ES-I3 (cell line): ENCODE measurements at regions not wholly inside any gene's neighbourhood (a gene's known extent, or its start where the extent isn't known, plus 50 kb on each side); places are given as distances from the start of the nearest gene placed in this dataset.

ENCODE experiments used
- H3K36me3 ChIP-seq: 2 replicates; pipeline ENCODE4 v1.6.1; 2013; ENCODE audit warnings: mild to moderate bottlenecking, low read length, control low read depth, moderate library complexity; ENCODE audit not compliant: insufficient read depth
- H3K4me1 ChIP-seq: 2 replicates; pipeline ENCODE4 v1.6.1; 2013; ENCODE audit warnings: mild to moderate bottlenecking, control low read depth, low read length; ENCODE audit not compliant: insufficient read depth
- H3K9ac ChIP-seq: 2 replicates; pipeline ENCODE4 v1.6.1; 2013; ENCODE audit warnings: low read depth, mild to moderate bottlenecking, low read length, moderate library complexity
- H3K9me3 ChIP-seq: 2 replicates; pipeline ENCODE4 v1.6.1; 2013; ENCODE audit warnings: mild to moderate bottlenecking, low read length, moderate library complexity; ENCODE audit not compliant: control insufficient read depth, insufficient read depth

GRCh38 chr9:73531051-73531532 lies 379.4 kb downstream of the ANXA1 start:
- Histone ChIP-seq H3K9me3 (peaks cover 5% of the 10 kb centered on the region; the same call in 1 of the 2 replicates), H3K9ac (no peak overlapping the region), H3K4me1 (no peaks in the 10 kb centered on the region), H3K36me3 (no peaks in the 10 kb centered on the region)

GRCh38 chr9:73531658-73532057 lies 380.0 kb downstream of the ANXA1 start:
- Histone ChIP-seq H3K4me1 (no peaks in the 10 kb centered on the region), H3K36me3 (no peaks in the 10 kb centered on the region), H3K9me3 (peaks cover 5% of the 10 kb centered on the region; the same call in 1 of the 2 replicates), H3K9ac (no peak overlapping the region)

- Histone ChIP-seq H3K36me3 (no peaks in the 10 kb centered on the region), H3K9me3 (peaks cover 2% of the 10 kb centered on the region; the same call in 1 of the 2 replicates), H3K4me1 (no peaks in the 10 kb centered on the region), H3K9ac (no peak overlapping the region)
Observed at GRCh38 chr9:73532985-73533384, 381.3 kb downstream of the ANXA1 start.

DNA sequence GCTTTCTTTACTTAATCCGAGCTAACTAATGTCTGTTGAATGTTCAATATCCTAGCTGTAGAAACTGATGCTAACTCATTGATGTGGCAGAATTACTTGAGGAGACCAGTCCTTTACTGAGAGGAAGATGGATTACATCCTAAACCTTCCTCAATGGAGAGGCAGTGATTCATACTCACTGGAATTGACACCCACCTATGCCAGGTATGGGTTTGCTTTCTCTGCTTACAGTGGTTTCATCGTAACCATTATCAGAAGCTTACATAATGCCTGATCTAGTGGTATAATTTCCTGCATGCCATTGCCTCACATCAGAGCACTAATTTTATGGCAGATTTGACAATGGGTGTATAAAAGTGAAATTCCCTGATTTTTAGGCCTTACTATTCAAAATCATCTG lies 384.7 kb downstream of the ANXA1 start:
- Histone ChIP-seq H3K9ac (no peak overlapping the region), H3K4me1 (no peaks in the 10 kb centered on the region), H3K36me3 (no peaks in the 10 kb centered on the region), H3K9me3 (no peaks in the 10 kb centered on the region)

GRCh38 chr9:73537561-73537960 lies 385.9 kb downstream of the ANXA1 start:
- no peaks in the 10 kb centered on the region for H3K4me1 ChIP-seq
- no peaks in the 10 kb centered on the region for H3K9me3 ChIP-seq
- H3K36me3 ChIP-seq, result no peaks in the 10 kb centered on the region
- H3K9ac ChIP-seq, result no peak overlapping the region

DNA sequence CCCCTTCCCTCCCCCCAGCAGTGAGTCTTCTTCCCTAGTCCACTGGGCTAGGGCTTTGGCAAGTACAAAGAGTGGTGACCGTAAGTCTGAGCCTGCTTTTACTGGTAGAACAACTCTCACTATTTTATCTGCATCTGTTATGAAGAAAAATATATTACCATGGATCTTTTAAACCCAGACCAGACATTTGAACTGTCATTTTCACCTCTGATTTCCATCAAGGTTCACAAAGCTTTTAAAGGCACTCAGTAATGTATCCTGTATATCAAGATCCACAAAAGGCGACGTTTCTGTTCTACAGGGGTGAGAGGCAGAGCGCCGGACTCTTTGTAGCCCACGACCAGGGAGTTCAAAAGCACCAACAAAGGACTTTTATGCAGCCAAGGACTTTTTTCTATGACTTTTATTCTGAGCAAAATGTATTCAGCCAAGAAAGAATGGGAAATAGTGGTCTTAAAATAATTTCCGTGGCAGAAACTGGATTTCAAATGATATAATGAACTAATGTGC lies 388.3 kb downstream of the ANXA1 start:
- Histone ChIP-seq H3K4me1 (no peaks in the 10 kb centered on the region), H3K9me3 (no peaks in the 10 kb centered on the region), H3K9ac (no peak overlapping the region), H3K36me3 (no peaks in the 10 kb centered on the region)

DNA sequence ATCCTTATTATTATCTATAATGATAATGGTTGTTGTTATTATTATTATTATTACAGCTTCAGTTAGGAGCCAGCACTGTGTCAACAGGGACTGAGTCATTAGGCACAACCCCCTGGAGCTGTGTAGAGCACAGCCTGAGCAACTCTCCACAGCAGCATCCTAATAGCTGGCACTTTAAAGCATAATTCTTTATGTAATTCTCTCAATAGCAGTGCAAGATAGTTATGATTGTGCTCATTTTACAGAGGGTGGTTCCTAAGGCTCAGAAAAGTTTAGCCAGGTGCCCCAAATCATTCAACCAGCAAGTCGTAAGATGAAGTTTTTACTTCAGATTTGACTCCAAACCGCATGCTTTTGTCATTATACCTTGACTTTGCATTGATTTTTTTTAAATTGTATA lies 390.3 kb downstream of the ANXA1 start:
- H3K9ac ChIP-seq, result no peak overlapping the region
- H3K4me1 ChIP-seq, result no peaks in the 10 kb centered on the region
- H3K9me3 ChIP-seq, result no peaks in the 10 kb centered on the region
- no peaks in the 10 kb centered on the region for H3K36me3 ChIP-seq

GRCh38 chr9:73543727-73544126 lies 392.1 kb downstream of the ANXA1 start:
- Histone ChIP-seq H3K4me1 (no peaks in the 10 kb centered on the region), H3K36me3 (no peaks in the 10 kb centered on the region), H3K9me3 (no peaks in the 10 kb centered on the region), H3K9ac (no peak overlapping the region)

DNA sequence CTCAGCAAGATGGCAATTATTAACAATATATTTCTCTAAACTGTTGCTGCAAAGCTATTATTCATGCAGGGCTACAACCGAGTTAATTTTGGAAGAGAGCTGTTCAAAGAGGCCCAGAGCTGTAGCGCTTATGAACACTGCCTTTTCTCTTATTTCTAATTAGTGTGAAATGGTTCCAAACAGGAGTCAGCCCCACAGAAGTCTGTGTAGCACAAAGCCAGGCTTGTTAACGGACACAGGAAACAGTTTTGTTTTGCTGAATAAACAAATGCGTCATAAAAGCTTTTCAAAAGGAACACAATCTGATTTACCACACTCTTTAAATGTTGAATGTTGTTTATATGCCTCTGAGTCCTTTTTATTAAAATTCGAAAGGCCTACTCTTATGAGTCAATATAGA lies 396.5 kb downstream of the ANXA1 start:
- no peaks in the 10 kb centered on the region for H3K4me1 ChIP-seq
- no peak overlapping the region for H3K9ac ChIP-seq
- no peaks in the 10 kb centered on the region for H3K36me3 ChIP-seq
- H3K9me3 ChIP-seq, result no peaks in the 10 kb centered on the region

GRCh38 chr9:73549991-73550390 lies 398.3 kb downstream of the ANXA1 start:
- no peaks in the 10 kb centered on the region for H3K36me3 ChIP-seq
- H3K4me1 ChIP-seq, result no peaks in the 10 kb centered on the region
- H3K9me3 ChIP-seq, result no peaks in the 10 kb centered on the region
- H3K9ac ChIP-seq, result no peak overlapping the region

GRCh38 chr9:73553295-73553694 lies 401.6 kb downstream of the ANXA1 start:
- no peak overlapping the region for H3K9ac ChIP-seq
- H3K9me3 ChIP-seq, result no peaks in the 10 kb centered on the region
- no peaks in the 10 kb centered on the region for H3K36me3 ChIP-seq
- no peaks in the 10 kb centered on the region for H3K4me1 ChIP-seq

- H3K36me3 ChIP-seq, result no peaks in the 10 kb centered on the region
- H3K9ac ChIP-seq, result no peak overlapping the region
- H3K9me3 ChIP-seq, result no peaks in the 10 kb centered on the region
- H3K4me1 ChIP-seq, result no peaks in the 10 kb centered on the region
Observed at GRCh38 chr9:73558471-73558870, 406.8 kb downstream of the ANXA1 start.

- H3K9ac ChIP-seq, result no peak overlapping the region
- no peaks in the 10 kb centered on the region; the same call in 1 of the 2 replicates for H3K4me1 ChIP-seq
- H3K36me3 ChIP-seq, result no peaks in the 10 kb centered on the region; the same call in 1 of the 2 replicates
- peaks cover 3% of the 10 kb centered on the region; the same call in 1 of the 2 replicates for H3K9me3 ChIP-seq
Observed at GRCh38 chr9:73565026-73565425, 413.4 kb downstream of the ANXA1 start.

- Histone ChIP-seq H3K9me3 (peaks cover 3% of the 10 kb centered on the region; the same call in 1 of the 2 replicates), H3K9ac (no peak overlapping the region), H3K4me1 (no peaks in the 10 kb centered on the region; the same call in 1 of the 2 replicates), H3K36me3 (no peaks in the 10 kb centered on the region; the same call in 1 of the 2 replicates)
Observed at GRCh38 chr9:73565833-73566465, 414.3 kb downstream of the ANXA1 start.

GRCh38 chr9:73566627-73567026 lies 415.0 kb downstream of the ANXA1 start:
- H3K9me3 ChIP-seq, result peaks cover 3% of the 10 kb centered on the region; the same call in 1 of the 2 replicates

More at GRCh38 chr9:73566627-73567026, 415.0 kb downstream of the ANXA1 start:
- Histone ChIP-seq H3K4me1 (no peaks in the 10 kb centered on the region; the same call in 1 of the 2 replicates), H3K9ac (no peak overlapping the region), H3K36me3 (no peaks in the 10 kb centered on the region; the same call in 1 of the 2 replicates)
